Smooth muscle cell (in vitro differentiated cells): ENCODE measurements at regions not wholly inside any gene's neighbourhood (a gene's known extent, or its start where the extent isn't known, plus 50 kb on each side); places are given as distances from the start of the nearest gene placed in this dataset.

Source experiments
- DNase-seq: peaks from one replicate; lab custom pipeline; 2025; ENCODE audit not compliant: unreplicated experiment; lab: John Stamatoyannopoulos, UW
- H2AFZ ChIP-seq: fragments of 200-600 bp; sonication (generic); 2 replicates; pipeline ENCODE4 v1.6.0; 2016; ENCODE audit warnings: antibody characterized with exemption, low read depth, mild to moderate bottlenecking
- H3F3A ChIP-seq: fragments of 200-600 bp; sonication (generic); 2 replicates; pipeline ENCODE4 v1.6.0; 2017; ENCODE audit warnings: antibody characterized with exemption, low read depth
- H3K27ac ChIP-seq: fragments of 200-600 bp; sonication (generic); 2 replicates; pipeline ENCODE4 v1.5.1; 2016; ENCODE audit warnings: low read depth, mild to moderate bottlenecking
- H3K27me3 ChIP-seq: fragments of 200-600 bp; sonication (generic); 2 replicates; pipeline ENCODE4 v1.6.1; 2016; ENCODE audit warnings: low read depth, mild to moderate bottlenecking
- H3K36me3 ChIP-seq: fragments of 200-600 bp; sonication (generic); 2 replicates; pipeline ENCODE4 v1.5.1; 2016; ENCODE audit warnings: low read depth
- H3K4me1 ChIP-seq: fragments of 200-600 bp; sonication (generic); 2 replicates; pipeline ENCODE4 v1.5.1; 2016; ENCODE audit warnings: low read depth
- H3K4me2 ChIP-seq: fragments of 200-600 bp; sonication (generic); 2 replicates; pipeline ENCODE4 v1.6.0; 2016; ENCODE audit warnings: mild to moderate bottlenecking
- H3K4me3 ChIP-seq: fragments of 200-600 bp; sonication (generic); 2 replicates; pipeline ENCODE4 v1.5.1; 2016; ENCODE audit warnings: mild to moderate bottlenecking
- H3K79me2 ChIP-seq: fragments of 200-600 bp; sonication (generic); 2 replicates; pipeline ENCODE4 v1.6.0; 2016; ENCODE audit warnings: low read depth, mild to moderate bottlenecking
- H3K9ac ChIP-seq: fragments of 200-600 bp; sonication (generic); 2 replicates; pipeline ENCODE4 v1.6.0; 2016; ENCODE audit warnings: low read depth
- H3K9me3 ChIP-seq: fragments of 200-600 bp; sonication (generic); replicated peaks from 2 replicates; pipeline ENCODE4 v1.5.1; 2016; ENCODE audit warnings: low read depth
- H4K20me1 ChIP-seq: fragments of 200-600 bp; sonication (generic); 2 replicates; pipeline ENCODE4 v1.6.0; 2016; ENCODE audit warnings: low read depth
- CTCF ChIP-seq: fragments of 200-600 bp; sonication (generic); IDR thresholded peaks from 2 replicates; pipeline ENCODE4 v1.5.1; 2017; ENCODE audit warnings: borderline replicate concordance, mild to moderate bottlenecking, antibody characterized with exemption; ENCODE audit not compliant: insufficient read depth, poor library complexity, severe bottlenecking
- WGBS: methylation state at CpG from one replicate; pipeline ENCODE4 v1.1.7; 2016; ENCODE audit warnings: low lambda C conversion rate; 5-methylcytosine and 5-hydroxymethylcytosine counted together

GRCh38 chr6:19180348-19181072, 656.7 kb upstream of the ID4 start:
- no peaks in the 10 kb centered on the region for H3K36me3 ChIP-seq
- peak overlapping the region; percentile 58 for H3K4me2 ChIP-seq
- H3K4me3 ChIP-seq: no peak overlapping the region
- no peak for TF ChIP-seq CTCF
- H3K27ac ChIP-seq: peak overlapping the region; percentile 42
- no peaks in the 10 kb centered on the region for H3K79me2 ChIP-seq
- no peaks in the 10 kb centered on the region for H3K9me3 ChIP-seq
- peak; percentile 3 for DNase-seq
- 25% methylated on average over 13 of the region's 13 CpGs for WGBS
- H3K9ac ChIP-seq: no peak overlapping the region
- peak overlapping the region; percentile 13 for H2AFZ ChIP-seq
- H3K27me3 ChIP-seq: no peaks in the 10 kb centered on the region
- H3F3A ChIP-seq: no peaks in the 10 kb centered on the region
- H3K4me1 ChIP-seq: no peaks in the 10 kb centered on the region
- no peaks in the 10 kb centered on the region for H4K20me1 ChIP-seq

DNA sequence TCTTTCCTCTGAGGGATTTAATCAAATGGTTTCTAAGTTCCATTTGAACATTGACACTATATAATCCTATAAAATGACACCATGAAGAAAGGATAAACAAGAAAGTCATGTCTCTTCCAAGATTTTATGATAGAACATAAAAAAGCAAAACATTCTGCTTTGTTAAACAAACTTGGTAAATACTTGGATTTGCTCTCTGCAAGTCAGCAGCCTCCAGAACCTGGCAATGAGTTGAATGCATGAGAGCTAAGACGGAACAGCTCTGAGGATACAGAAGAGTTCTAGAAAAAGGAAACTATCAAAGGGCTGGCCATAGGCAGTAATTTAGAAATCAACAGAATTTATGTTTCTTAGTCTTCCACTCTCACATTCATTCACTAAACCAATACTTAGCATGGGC, 656.0 kb upstream of the ID4 start:
- no peak for TF ChIP-seq CTCF
- Histone ChIP-seq H3K4me3 (no peak overlapping the region), H3K4me2 (peak overlapping the region; percentile 16), H3F3A (no peaks in the 10 kb centered on the region), H3K36me3 (no peaks in the 10 kb centered on the region), H3K9me3 (no peaks in the 10 kb centered on the region), H3K27ac (no peak overlapping the region), H3K9ac (no peak overlapping the region), H3K79me2 (no peaks in the 10 kb centered on the region), H4K20me1 (no peaks in the 10 kb centered on the region), H3K27me3 (no peaks in the 10 kb centered on the region), H3K4me1 (no peaks in the 10 kb centered on the region), H2AFZ (no peak overlapping the region)
- no peak for DNase-seq
- 54% methylated on average over 1 of the region's 1 CpG for WGBS

DNA sequence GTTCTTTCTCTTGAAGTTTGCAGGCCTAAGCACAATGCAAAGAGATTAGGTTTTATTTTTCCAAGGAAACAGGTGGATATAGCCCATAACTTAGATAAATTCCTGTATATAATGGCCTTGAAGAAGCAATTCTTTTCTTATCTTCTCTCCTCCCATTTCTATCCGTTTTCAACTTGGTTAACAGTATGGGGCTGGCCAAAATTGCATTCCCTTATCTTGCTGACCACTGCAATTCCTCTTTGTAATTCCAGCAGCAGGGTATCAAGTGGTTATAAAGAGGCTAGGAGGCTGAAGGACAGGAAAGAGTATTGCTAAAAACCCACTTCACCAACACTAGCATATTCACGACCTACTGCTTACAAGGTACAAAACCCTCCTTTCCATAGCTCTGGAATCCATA, 643.5 kb upstream of the ID4 start:
- 79% methylated on average over 2 of the region's 2 CpGs for WGBS
- Histone ChIP-seq H3K79me2 (no peaks in the 10 kb centered on the region), H3K4me2 (no peak overlapping the region), H3K4me3 (no peak overlapping the region), H3K9ac (no peak overlapping the region), H4K20me1 (no peaks in the 10 kb centered on the region), H3K36me3 (no peaks in the 10 kb centered on the region), H3K4me1 (no peaks in the 10 kb centered on the region), H3F3A (no peaks in the 10 kb centered on the region), H3K9me3 (no peaks in the 10 kb centered on the region), H3K27me3 (no peaks in the 10 kb centered on the region), H2AFZ (no peak overlapping the region), H3K27ac (no peak overlapping the region)
- DNase-seq: no peak
- TF ChIP-seq CTCF: no peak

GRCh38 chr6:19204445-19204844, 632.7 kb upstream of the ID4 start:
- no peak for TF ChIP-seq CTCF
- no peaks in the 10 kb centered on the region for H3K36me3 ChIP-seq
- H3F3A ChIP-seq: no peaks in the 10 kb centered on the region
- H3K4me1 ChIP-seq: no peaks in the 10 kb centered on the region
- no peak overlapping the region for H3K9ac ChIP-seq
- H4K20me1 ChIP-seq: no peaks in the 10 kb centered on the region
- H3K4me3 ChIP-seq: no peak overlapping the region
- no peaks in the 10 kb centered on the region for H3K9me3 ChIP-seq
- no peak overlapping the region for H3K27ac ChIP-seq
- no peak for DNase-seq
- H3K79me2 ChIP-seq: no peaks in the 10 kb centered on the region
- no peak overlapping the region for H3K4me2 ChIP-seq
- no peak overlapping the region for H2AFZ ChIP-seq
- no peaks in the 10 kb centered on the region for H3K27me3 ChIP-seq
